HAP-1 (cell line): ENCODE measurements at regions not wholly inside any gene's neighbourhood (a gene's known extent, or its start where the extent isn't known, plus 50 kb on each side); places are given as distances from the start of the nearest gene placed in this dataset.

ENCODE experiments used
- DNase-seq, 2 experiments: peaks; one replicate each; pipeline ENCODE4 v3.0.0-alpha.2; 2016 to 2020; ENCODE audit warnings: low spot score in 2 of 2
- H3K27me3 ChIP-seq: fragments of 250-450 bp; sonication (Bioruptor Pico); 2 replicates; pipeline ENCODE4 v1.5.1; 2020; ENCODE audit warnings: low read depth, mild to moderate bottlenecking, moderate library complexity
- H3K36me3 ChIP-seq: fragments of 250-450 bp; sonication (Bioruptor Pico); replicated peaks from 2 replicates; pipeline ENCODE4 v1.5.1; 2020; ENCODE audit warnings: mild to moderate bottlenecking
- H3K4me1 ChIP-seq: fragments of 250-450 bp; sonication (Bioruptor Pico); 2 replicates; pipeline ENCODE4 v1.5.1; 2020; ENCODE audit warnings: mild to moderate bottlenecking
- H3K4me3 ChIP-seq: fragments of 250-450 bp; sonication (Bioruptor Pico); 2 replicates; pipeline ENCODE4 v1.5.1; 2020; ENCODE audit warnings: mild to moderate bottlenecking, moderate library complexity
- H3K9me3 ChIP-seq: fragments of 250-450 bp; sonication (Bioruptor Pico); 2 replicates; pipeline ENCODE4 v1.5.1; 2020; ENCODE audit warnings: mild to moderate bottlenecking, moderate library complexity
- in situ Hi-C: fragments of 300-500 bp; cut with MboI; formaldehyde crosslinking; loops from 3 replicates; pipeline ENCODE4 v1.14.3; 2020; ENCODE audit warnings: low sequenced_read_pairs, inconsistent platforms, mixed read lengths

DNA sequence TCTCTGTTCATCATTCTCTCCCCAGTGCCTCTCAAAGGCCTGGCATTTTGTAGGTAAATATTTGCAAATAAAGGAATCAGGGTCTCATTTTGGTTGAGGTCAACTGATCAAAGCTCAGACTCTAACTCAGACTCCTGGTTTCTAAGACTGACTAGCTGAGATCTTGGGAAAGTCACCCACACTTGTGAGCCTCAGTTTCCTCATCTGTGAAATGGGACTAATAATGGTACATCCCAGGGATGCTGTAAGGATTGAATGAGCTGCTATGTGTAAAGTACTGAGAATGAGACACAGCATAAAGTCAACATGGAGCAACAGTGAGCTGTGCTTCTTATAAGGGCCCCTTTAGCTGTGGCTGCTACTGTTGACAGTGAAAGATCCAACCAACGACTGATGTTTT is 70.6 kb upstream of the XYLT1 start:
- DNase-seq, result no peak
- H3K36me3 ChIP-seq, result no peaks in the 10 kb centered on the region
- no peaks in the 10 kb centered on the region; the same call in 1 of the 2 replicates for H3K9me3 ChIP-seq
- H3K27me3 ChIP-seq, result no peaks in the 10 kb centered on the region
- in situ Hi-C loops, result no loop called here
- H3K4me1 ChIP-seq, result no peaks in the 10 kb centered on the region
- no peak overlapping the region for H3K4me3 ChIP-seq

DNA sequence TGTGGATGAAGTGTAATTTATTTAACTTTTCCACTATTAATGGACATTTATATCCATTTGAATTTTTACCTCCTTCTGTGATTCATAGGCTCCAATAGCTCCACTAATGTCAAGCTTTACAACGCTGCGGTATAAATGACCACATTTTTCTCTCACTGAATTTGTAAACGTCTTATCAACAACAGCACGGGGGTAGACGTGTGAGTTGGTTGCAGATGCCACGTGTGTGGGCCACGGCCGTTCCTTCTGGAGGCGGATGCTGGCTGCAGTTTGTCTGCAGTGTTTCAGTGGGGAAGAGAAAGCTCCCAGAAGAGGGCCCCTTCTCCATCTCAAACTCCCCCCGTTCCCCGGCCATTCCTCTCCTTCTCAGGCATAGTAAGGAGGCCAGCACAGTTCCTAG is 68.2 kb upstream of the XYLT1 start:
- no peak for DNase-seq
- Histone ChIP-seq H3K9me3 (no peaks in the 10 kb centered on the region; the same call in 1 of the 2 replicates), H3K27me3 (no peaks in the 10 kb centered on the region), H3K4me3 (no peak overlapping the region), H3K4me1 (no peaks in the 10 kb centered on the region), H3K36me3 (no peaks in the 10 kb centered on the region)
- in situ Hi-C loops, result no loop called here

- H3K9me3 ChIP-seq, result no peaks in the 10 kb centered on the region
- H3K4me1 ChIP-seq, result no peaks in the 10 kb centered on the region
- no peak for DNase-seq
- H3K4me3 ChIP-seq, result no peak overlapping the region
- in situ Hi-C loops, result no loop called here
- no peaks in the 10 kb centered on the region for H3K27me3 ChIP-seq
- H3K36me3 ChIP-seq, result no peaks in the 10 kb centered on the region
Measured at GRCh38 chr16:17532338-17532995, 61.7 kb upstream of the XYLT1 start.

- DNase-seq, result no peak
- H3K4me3 ChIP-seq, result no peak overlapping the region
- no peaks in the 10 kb centered on the region for H3K4me1 ChIP-seq
- in situ Hi-C loops, result no loop called here
- no peaks in the 10 kb centered on the region for H3K9me3 ChIP-seq
- no peaks in the 10 kb centered on the region for H3K27me3 ChIP-seq
- no peaks in the 10 kb centered on the region for H3K36me3 ChIP-seq
Measured at GRCh38 chr16:17529982-17530760, 59.4 kb upstream of the XYLT1 start.

- no peak overlapping the region for H3K4me3 ChIP-seq
- DNase-seq, result no peak
- H3K9me3 ChIP-seq, result no peaks in the 10 kb centered on the region
- in situ Hi-C loops, result no loop called here
- no peaks in the 10 kb centered on the region for H3K36me3 ChIP-seq
- H3K4me1 ChIP-seq, result no peaks in the 10 kb centered on the region
- no peaks in the 10 kb centered on the region for H3K27me3 ChIP-seq
Measured at GRCh38 chr16:17526956-17527937, 56.5 kb upstream of the XYLT1 start.

- no peaks in the 10 kb centered on the region for H3K9me3 ChIP-seq
- no peak for DNase-seq
- H3K4me3 ChIP-seq, result no peak overlapping the region
- H3K36me3 ChIP-seq, result no peaks in the 10 kb centered on the region
- no peaks in the 10 kb centered on the region for H3K4me1 ChIP-seq
- H3K27me3 ChIP-seq, result no peaks in the 10 kb centered on the region
- in situ Hi-C loops, result no loop called here
Measured at GRCh38 chr16:17524656-17525055, 53.9 kb upstream of the XYLT1 start.

GRCh38 chr16:17520561-17520960 is 49.8 kb upstream of the XYLT1 start:
- DNase-seq, result no peak
- Histone ChIP-seq H3K27me3 (no peaks in the 10 kb centered on the region), H3K4me1 (no peaks in the 10 kb centered on the region), H3K36me3 (no peaks in the 10 kb centered on the region), H3K9me3 (no peaks in the 10 kb centered on the region), H3K4me3 (no peak overlapping the region)
- in situ Hi-C loops, result no loop called here
